ENCODE measurements at regions not wholly inside any gene's neighbourhood (a gene's known extent, or its start where the extent isn't known, plus 50 kb on each side); places are given as distances from the start of the nearest gene placed in this dataset.
A peak's percentile ranks its signal among the peaks of the same experiment; 100 is the strongest.

DNA sequence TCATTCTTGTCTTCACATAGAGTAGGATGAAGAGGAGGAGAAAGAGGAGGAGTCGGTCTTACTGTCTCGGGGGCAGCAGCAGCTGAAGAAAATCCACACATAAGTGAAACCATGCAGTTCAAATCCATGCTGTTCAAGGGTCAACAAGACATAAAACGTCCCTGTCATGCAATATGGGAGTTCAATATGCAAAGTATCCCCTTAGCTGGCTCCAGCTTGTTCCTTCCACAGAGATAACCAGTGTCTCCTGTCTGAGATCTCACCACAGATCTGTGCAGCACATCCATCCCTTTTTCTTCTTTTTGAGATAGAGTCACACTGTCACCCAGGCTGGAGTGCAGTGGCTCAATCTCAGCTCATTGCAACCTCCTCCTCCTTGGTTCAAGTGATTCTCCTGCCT lies 357.5 kb downstream of the GALC start:
- H3K36me3 ChIP-seq = no peaks in the 10 kb centered on the region
- no peak overlapping the region for H3K27ac ChIP-seq
- TF ChIP-seq, protein P1, sequence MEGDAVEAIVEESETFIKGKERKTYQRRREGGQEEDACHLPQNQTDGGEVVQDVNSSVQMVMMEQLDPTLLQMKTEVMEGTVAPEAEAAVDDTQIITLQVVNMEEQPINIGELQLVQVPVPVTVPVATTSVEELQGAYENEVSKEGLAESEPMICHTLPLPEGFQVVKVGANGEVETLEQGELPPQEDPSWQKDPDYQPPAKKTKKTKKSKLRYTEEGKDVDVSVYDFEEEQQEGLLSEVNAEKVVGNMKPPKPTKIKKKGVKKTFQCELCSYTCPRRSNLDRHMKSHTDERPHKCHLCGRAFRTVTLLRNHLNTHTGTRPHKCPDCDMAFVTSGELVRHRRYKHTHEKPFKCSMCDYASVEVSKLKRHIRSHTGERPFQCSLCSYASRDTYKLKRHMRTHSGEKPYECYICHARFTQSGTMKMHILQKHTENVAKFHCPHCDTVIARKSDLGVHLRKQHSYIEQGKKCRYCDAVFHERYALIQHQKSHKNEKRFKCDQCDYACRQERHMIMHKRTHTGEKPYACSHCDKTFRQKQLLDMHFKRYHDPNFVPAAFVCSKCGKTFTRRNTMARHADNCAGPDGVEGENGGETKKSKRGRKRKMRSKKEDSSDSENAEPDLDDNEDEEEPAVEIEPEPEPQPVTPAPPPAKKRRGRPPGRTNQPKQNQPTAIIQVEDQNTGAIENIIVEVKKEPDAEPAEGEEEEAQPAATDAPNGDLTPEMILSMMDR (IDR thresholded peaks at IDR 0.05; ENCODE audit: low read depth, low read length) = no peak
- H3K9me3 ChIP-seq (ENCODE audit: low read depth) = no peaks in the 10 kb centered on the region
- H3K27me3 ChIP-seq = no peaks in the 10 kb centered on the region
- no peak overlapping the region for H3K4me3 ChIP-seq
- no peaks in the 10 kb centered on the region for H3K4me1 ChIP-seq (ENCODE audit: low read depth)
- no peak for DNase-seq (ENCODE audit: low read depth in 1 of 2, low spot score in 1 of 2)

GRCh38 chr14:87632796-87633195 lies 360.2 kb downstream of the GALC start:
- no peaks in the 10 kb centered on the region for H3K36me3 ChIP-seq
- H3K9me3 ChIP-seq (ENCODE audit: low read depth) = no peaks in the 10 kb centered on the region
- H3K4me3 ChIP-seq = no peak overlapping the region
- DNase-seq (ENCODE audit: low read depth in 1 of 2, low spot score in 1 of 2) = no peak
- TF ChIP-seq, protein P1 (IDR thresholded peaks at IDR 0.05; ENCODE audit: low read depth, low read length) = no peak
- no peaks in the 10 kb centered on the region for H3K27me3 ChIP-seq
- H3K27ac ChIP-seq = no peak overlapping the region
- no peaks in the 10 kb centered on the region for H3K4me1 ChIP-seq (ENCODE audit: low read depth)

GRCh38 chr14:87630846-87631245 lies 362.1 kb downstream of the GALC start:
- Histone ChIP-seq H3K36me3 (no peaks in the 10 kb centered on the region), H3K27ac (peak overlapping the region; percentile 39), H3K27me3 (no peaks in the 10 kb centered on the region), H3K4me3 (no peak overlapping the region), H3K9me3 (ENCODE audit: low read depth) (no peaks in the 10 kb centered on the region), H3K4me1 (ENCODE audit: low read depth) (no peaks in the 10 kb centered on the region)
- TF ChIP-seq, protein P1 (IDR thresholded peaks at IDR 0.05; ENCODE audit: low read depth, low read length) = no peak
- no peak for DNase-seq (ENCODE audit: low read depth in 1 of 2, low spot score in 1 of 2)

- Histone ChIP-seq H3K27ac (no peak overlapping the region), H3K9me3 (ENCODE audit: low read depth) (no peaks in the 10 kb centered on the region), H3K27me3 (no peaks in the 10 kb centered on the region), H3K4me3 (no peak overlapping the region), H3K4me1 (ENCODE audit: low read depth) (no peaks in the 10 kb centered on the region), H3K36me3 (no peaks in the 10 kb centered on the region)
- TF ChIP-seq, protein P1 (IDR thresholded peaks at IDR 0.05; ENCODE audit: low read depth, low read length) = no peak
- DNase-seq (ENCODE audit: low read depth in 1 of 2, low spot score in 1 of 2) = no peak
These were observed 363.2 kb downstream of the GALC start for GRCh38 chr14:87629788-87630187.

GRCh38 chr14:87628780-87629179 lies 364.2 kb downstream of the GALC start:
- Histone ChIP-seq H3K4me1 (ENCODE audit: low read depth) (no peaks in the 10 kb centered on the region), H3K27ac (no peak overlapping the region), H3K36me3 (no peaks in the 10 kb centered on the region), H3K9me3 (ENCODE audit: low read depth) (no peaks in the 10 kb centered on the region), H3K27me3 (no peaks in the 10 kb centered on the region), H3K4me3 (no peak overlapping the region)
- TF ChIP-seq, protein P1 (IDR thresholded peaks at IDR 0.05; ENCODE audit: low read depth, low read length) = no peak
- DNase-seq (ENCODE audit: low read depth in 1 of 2, low spot score in 1 of 2) = no peak

DNA sequence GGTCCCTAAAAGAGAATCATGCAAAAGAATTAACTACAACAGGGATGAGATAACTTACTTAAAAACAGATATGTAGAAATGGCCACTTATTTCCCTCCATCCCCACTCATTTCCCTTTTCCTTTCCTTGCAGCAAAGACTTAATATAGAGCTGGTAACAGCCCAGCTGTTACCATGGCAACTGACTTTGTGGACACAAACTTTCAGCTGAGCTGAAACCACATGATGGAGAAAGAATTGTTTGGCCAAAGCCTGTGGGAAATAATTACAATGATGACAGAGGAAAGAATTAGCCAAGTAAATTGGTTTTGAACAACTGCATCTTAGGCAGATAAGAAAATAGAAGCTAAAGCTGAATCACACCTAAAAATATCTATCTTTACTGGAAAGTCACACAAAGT lies 364.9 kb downstream of the GALC start:
- no peaks in the 10 kb centered on the region for H3K27me3 ChIP-seq
- H3K4me1 ChIP-seq (ENCODE audit: low read depth) = no peaks in the 10 kb centered on the region
- no peak overlapping the region for H3K27ac ChIP-seq
- peak; percentile 27 to 41 for DNase-seq (ENCODE audit: low read depth in 1 of 2, low spot score in 1 of 2)
- H3K9me3 ChIP-seq (ENCODE audit: low read depth) = no peaks in the 10 kb centered on the region
- no peaks in the 10 kb centered on the region for H3K36me3 ChIP-seq
- TF ChIP-seq, protein P1 (IDR thresholded peaks at IDR 0.05; ENCODE audit: low read depth, low read length) = no peak
- no peak overlapping the region for H3K4me3 ChIP-seq
